CD14-positive monocyte (primary cell): ENCODE measurements at regions not wholly inside any gene's neighbourhood (a gene's known extent, or its start where the extent isn't known, plus 50 kb on each side); places are given as distances from the start of the nearest gene placed in this dataset.

Experiments used
- DNase-seq, 3 donors: peaks; one replicate each; pipeline ENCODE4 v3.0.0-alpha.2; 2011 to 2022
- H2AFZ ChIP-seq: 2 replicates; pipeline ENCODE4 v1.6.0; 2012; ENCODE audit warnings: mild to moderate bottlenecking, low read depth, low read length, inconsistent platforms; ENCODE audit not compliant: insufficient read depth, poor library complexity, severe bottlenecking
- H3K27ac ChIP-seq, 2 donors: 1 replicate in 1 of 2; 2 replicates in 1 of 2; pipeline ENCODE4 v1.5.1; 2012 to 2013; ENCODE audit warnings: low read length in 2 of 2, control low read depth in 1 of 2, inconsistent platforms in 1 of 2, low read depth in 1 of 2, mild to moderate bottlenecking in 1 of 2
- H3K27me3 ChIP-seq, 2 donors: one replicate each; pipeline versions ENCODE4 v1.6.0 to v1.6.1; 2011 to 2013; ENCODE audit warnings: low read length in 2 of 2; ENCODE audit not compliant: control insufficient read depth in 2 of 2, insufficient read depth in 2 of 2
- H3K36me3 ChIP-seq, 2 donors: replicated peaks in 1 of 2; 1 replicate in 1 of 2; 2 replicates in 1 of 2; pipeline versions ENCODE4 v1.5.1 to v1.6.1; 2012 to 2013; ENCODE audit warnings: low read length in 2 of 2, control low read depth in 1 of 2, inconsistent platforms in 1 of 2, mild to moderate bottlenecking in 1 of 2; ENCODE audit not compliant: insufficient read depth in 2 of 2, control insufficient read depth in 1 of 2
- H3K4me1 ChIP-seq, 2 donors: 1 replicate in 1 of 2; 2 replicates in 1 of 2; pipeline versions ENCODE4 v1.5.1 to v1.6.1; 2012 to 2013; ENCODE audit warnings: low read length in 2 of 2, control low read depth in 1 of 2, inconsistent platforms in 1 of 2, mild to moderate bottlenecking in 1 of 2, moderate library complexity in 1 of 2; ENCODE audit not compliant: insufficient read depth in 2 of 2, control insufficient read depth in 1 of 2
- H3K4me2 ChIP-seq: replicated peaks from 2 replicates; pipeline ENCODE3; 2012; ENCODE audit warnings: low read length, moderate library complexity, mild to moderate bottlenecking; ENCODE audit not compliant: poor library complexity, severe bottlenecking; ENCODE audit errors: extremely low read depth
- H3K4me3 ChIP-seq, 3 experiments: fragments of 200-600 bp in 1 of 3; sonication (generic) in 1 of 3; replicated peaks in 1 of 3; 1 replicate in 2 of 3; 2 replicates in 1 of 3; pipeline ENCODE4 v1.5.1; 2011 to 2013; ENCODE audit warnings: low read length in 3 of 3, mild to moderate bottlenecking in 3 of 3, control low read depth in 2 of 3, low read depth in 2 of 3, inconsistent platforms in 1 of 3, moderate library complexity in 1 of 3
- H3K79me2 ChIP-seq: 2 replicates; pipeline ENCODE4 v1.6.0; 2012; ENCODE audit warnings: mild to moderate bottlenecking, control low read depth, inconsistent platforms, low read length, moderate library complexity; ENCODE audit not compliant: insufficient read depth
- H3K9ac ChIP-seq: 2 replicates; pipeline ENCODE4 v1.6.0; 2017; ENCODE audit warnings: low read length, mild to moderate bottlenecking; ENCODE audit not compliant: insufficient read depth, poor library complexity, severe bottlenecking
- H3K9me3 ChIP-seq, 2 donors: replicated peaks in 1 of 2; 1 replicate in 1 of 2; 2 replicates in 1 of 2; pipeline versions ENCODE4 v1.5.1 to v1.6.1; 2012 to 2013; ENCODE audit warnings: low read length in 2 of 2, control low read depth in 1 of 2; ENCODE audit not compliant: control insufficient read depth in 1 of 2, insufficient read depth in 1 of 2
- H4K20me1 ChIP-seq: 2 replicates; pipeline ENCODE4 v1.6.0; 2012; ENCODE audit warnings: mild to moderate bottlenecking, low read length, control low read depth, moderate library complexity; ENCODE audit not compliant: insufficient read depth
- H3K27ac Mint-ChIP-seq, 7 donors: one replicate each; pipeline ENCODE4 v1.8.0; 2020; ENCODE audit warnings: mild to moderate bottlenecking in 7 of 7, mixed read lengths in 7 of 7, moderate library complexity in 6 of 7, inconsistent platforms in 2 of 7
- H3K27me3 Mint-ChIP-seq, 3 donors: one replicate each; pipeline ENCODE4 v1.8.0; 2021 to 2022; ENCODE audit warnings: low read depth in 3 of 3, mild to moderate bottlenecking in 3 of 3, mixed read lengths in 3 of 3, moderate library complexity in 3 of 3, inconsistent platforms in 1 of 3
- H3K36me3 Mint-ChIP-seq, 2 donors: one replicate each; pipeline ENCODE4 v1.8.0; 2020; ENCODE audit warnings: mixed read lengths in 2 of 2, inconsistent platforms in 1 of 2, mild to moderate bottlenecking in 1 of 2
- H3K4me1 Mint-ChIP-seq: one replicate; pipeline ENCODE4 v1.8.0; 2020; ENCODE audit warnings: mild to moderate bottlenecking, mixed read lengths
- H3K4me3 Mint-ChIP-seq, 2 donors: one replicate each; pipeline ENCODE4 v1.8.0; 2020; ENCODE audit warnings: mild to moderate bottlenecking in 2 of 2, mixed read lengths in 2 of 2, moderate library complexity in 1 of 2
- H3K9me3 Mint-ChIP-seq, 7 donors: one replicate each; pipeline ENCODE4 v1.8.0; 2020 to 2022; ENCODE audit warnings: mixed read lengths in 7 of 7, mild to moderate bottlenecking in 6 of 7, moderate library complexity in 6 of 7, inconsistent platforms in 2 of 7
- CTCF ChIP-seq: fragments of 200-600 bp; IDR thresholded peaks from one replicate; pipeline ENCODE4 v1.8.0; 2022; ENCODE audit warnings: antibody characterized with exemption, mild to moderate bottlenecking
- WGBS: methylation state at CpG from one replicate; pipeline ENCODE4 v1.1.5; 2013; ENCODE audit warnings: missing lambda C conversion rate; ENCODE audit not compliant: insufficient coverage; 5-methylcytosine and 5-hydroxymethylcytosine counted together
- intact Hi-C, 2 donors: fragments of 100-400 bp; cut with micrococcal nuclease; formaldehyde crosslinking; loops; one replicate each; pipeline versions ENCODE4 v1.15.0 to v1.15.1; 2023

- intact Hi-C loops: no loop called here
- H3K4me1 ChIP-seq: no peaks in the 10 kb centered on the region
- H4K20me1 ChIP-seq: no peaks in the 10 kb centered on the region
- no peaks in the 10 kb centered on the region for H3K27me3 Mint-ChIP-seq
- no peak for TF ChIP-seq CTCF
- H2AFZ ChIP-seq: no peak overlapping the region
- H3K36me3 ChIP-seq: no peaks in the 10 kb centered on the region
- no peak overlapping the region for H3K4me3 Mint-ChIP-seq
- H3K27ac ChIP-seq: no peak overlapping the region
- H3K9me3 ChIP-seq: no peaks in the 10 kb centered on the region
- WGBS: 91% methylated on average over 1 of the region's 3 CpGs
- H3K9ac ChIP-seq: no peak overlapping the region
- no peak overlapping the region for H3K27ac Mint-ChIP-seq
- DNase-seq: no peak
- H3K4me3 ChIP-seq: no peak overlapping the region
- no peaks in the 10 kb centered on the region for H3K79me2 ChIP-seq
- no peaks in the 10 kb centered on the region for H3K4me1 Mint-ChIP-seq
- no peaks in the 10 kb centered on the region for H3K27me3 ChIP-seq
- H3K9me3 Mint-ChIP-seq: peaks cover 0 to 2% (median 2%) of the 10 kb centered on the region in 7 donors
- no peak overlapping the region for H3K4me2 ChIP-seq
- H3K36me3 Mint-ChIP-seq: no peaks in the 10 kb centered on the region
These were observed 72.1 kb downstream of the TNFSF18 start for GRCh38 chr1:172978595-172978994.

- Mint-ChIP-seq H3K9me3 (peaks cover 0 to 2% (median 0%) of the 10 kb centered on the region in 7 donors), H3K27me3 (no peaks in the 10 kb centered on the region), H3K4me3 (no peak overlapping the region), H3K36me3 (no peaks in the 10 kb centered on the region), H3K27ac (no peak overlapping the region), H3K4me1 (no peaks in the 10 kb centered on the region)
- no peaks in the 10 kb centered on the region for H3K9me3 ChIP-seq
- no peak overlapping the region for H3K27ac ChIP-seq
- H3K9ac ChIP-seq: no peak overlapping the region
- no CpG with 5 or more reads among the region's 3 CpGs for WGBS
- TF ChIP-seq CTCF: no peak
- intact Hi-C loops: no loop called here
- H3K4me2 ChIP-seq: no peak overlapping the region
- no peaks in the 10 kb centered on the region for H4K20me1 ChIP-seq
- no peaks in the 10 kb centered on the region for H3K27me3 ChIP-seq
- no peaks in the 10 kb centered on the region for H3K79me2 ChIP-seq
- no peak overlapping the region for H3K4me3 ChIP-seq
- H3K36me3 ChIP-seq: no peaks in the 10 kb centered on the region
- DNase-seq: no peak
- no peaks in the 10 kb centered on the region for H3K4me1 ChIP-seq
- H2AFZ ChIP-seq: no peak overlapping the region
These were observed 70.9 kb downstream of the TNFSF18 start for GRCh38 chr1:172979828-172980227.
